GM12875 (cell line): ENCODE measurements at regions not wholly inside any gene's neighbourhood (a gene's known extent, or its start where the extent isn't known, plus 50 kb on each side); places are given as distances from the start of the nearest gene placed in this dataset.

Experiments
- H3K4me3 ChIP-seq: one replicate; pipeline ENCODE4 v1.5.1; 2011; ENCODE audit warnings: low read depth, low read length, control low read depth
- CTCF ChIP-seq: IDR thresholded peaks from 2 replicates; pipeline ENCODE4 v1.5.1; 2011; ENCODE audit warnings: low read depth, mild to moderate bottlenecking, control low read depth, inconsistent platforms, low read length, moderate library complexity, borderline replicate concordance; ENCODE audit not compliant: insufficient read depth

- no peak for TF ChIP-seq CTCF
- H3K4me3 ChIP-seq = no peak overlapping the region
Measured at GRCh38 chr13:71039440-71039839, 827.6 kb downstream of the DACH1 start.

- TF ChIP-seq CTCF = no peak
- no peak overlapping the region for H3K4me3 ChIP-seq
Measured at GRCh38 chr13:71034018-71034417, 833.0 kb downstream of the DACH1 start.

GRCh38 chr13:71033026-71033425 lies 834.0 kb downstream of the DACH1 start:
- no peak for TF ChIP-seq CTCF
- no peak overlapping the region for H3K4me3 ChIP-seq

GRCh38 chr13:71030784-71031183 lies 836.2 kb downstream of the DACH1 start:
- no peak for TF ChIP-seq CTCF
- H3K4me3 ChIP-seq = no peak overlapping the region

GRCh38 chr13:71028884-71029283 lies 838.1 kb downstream of the DACH1 start:
- TF ChIP-seq CTCF = no peak
- H3K4me3 ChIP-seq = no peak overlapping the region

GRCh38 chr13:71021825-71022422 lies 845.1 kb downstream of the DACH1 start:
- H3K4me3 ChIP-seq = no peak overlapping the region
- no peak for TF ChIP-seq CTCF

GRCh38 chr13:71018995-71019394 lies 848.0 kb downstream of the DACH1 start:
- TF ChIP-seq CTCF = no peak
- no peak overlapping the region for H3K4me3 ChIP-seq
